GM23248 (cell line): ENCODE measurements at regions not wholly inside any gene's neighbourhood (a gene's known extent, or its start where the extent isn't known, plus 50 kb on each side); places are given as distances from the start of the nearest gene placed in this dataset.

Experiments
- EZH2 ChIP-seq: fragments of 200-600 bp; sonication (generic); IDR thresholded peaks from 2 replicates; pipeline ENCODE4 v1.6.1; 2018; ENCODE audit warnings: antibody characterized with exemption, mild to moderate bottlenecking; ENCODE audit not compliant: insufficient read depth, poor library complexity, severe bottlenecking
- EZH2phosphoT487 ChIP-seq: fragments of 200-600 bp; sonication (generic); IDR thresholded peaks from 2 replicates; pipeline ENCODE4 v1.6.1; 2018; ENCODE audit warnings: antibody characterized with exemption, moderate library complexity, mild to moderate bottlenecking, low read depth; ENCODE audit not compliant: insufficient read depth

GRCh38 chrX:13220916-13221315, 98.9 kb downstream of the ATXN3L start:
- no peak for TF ChIP-seq EZH2
- no peak for TF ChIP-seq EZH2phosphoT487
